Esophagus squamous epithelium (tissue), 5 donors: ENCODE measurements at regions not wholly inside any gene's neighbourhood (a gene's known extent, or its start where the extent isn't known, plus 50 kb on each side); places are given as distances from the start of the nearest gene placed in this dataset.

ENCODE experiments used
- DNase-seq: peaks from one replicate; lab custom pipeline; 2025; lab: John Stamatoyannopoulos, UW
- H3K27ac ChIP-seq, 4 donors: fragments of 200-600 bp; sonication (generic); one replicate each; pipeline ENCODE4 v1.5.1; 2016 to 2019; ENCODE audit warnings: mild to moderate bottlenecking in 1 of 4
- H3K27me3 ChIP-seq, 4 donors: fragments of 200-600 bp; sonication (generic); 1 replicate in 3 of 4; 2 replicates in 1 of 4; pipeline versions ENCODE4 v1.5.1 to v1.6.0; 2017 to 2021; ENCODE audit warnings: antibody characterized with exemption in 1 of 4
- H3K36me3 ChIP-seq, 3 donors: fragments of 200-600 bp; sonication (generic); one replicate each; pipeline ENCODE4 v1.5.1; 2016 to 2019
- H3K4me1 ChIP-seq, 3 donors: fragments of 200-600 bp; sonication (generic); one replicate each; pipeline ENCODE4 v1.5.1; 2017 to 2019
- H3K4me3 ChIP-seq, 4 donors: fragments of 200-600 bp; sonication (generic); 1 replicate in 3 of 4; 2 replicates in 1 of 4; pipeline ENCODE4 v1.5.1; 2016 to 2019; ENCODE audit warnings: mild to moderate bottlenecking in 2 of 4, moderate library complexity in 1 of 4
- H3K9me3 ChIP-seq, 3 donors: fragments of 200-600 bp; sonication (generic); one replicate each; pipeline ENCODE4 v1.5.1; 2016 to 2019
- POLR2A ChIP-seq, 4 donors: fragments of 450-650 bp; IDR thresholded peaks; one replicate each; pipeline ENCODE4 v1.6.1; 2017; ENCODE audit warnings: antibody characterized with exemption in 4 of 4, mild to moderate bottlenecking in 4 of 4, moderate library complexity in 3 of 4
- WGBS, 2 donors: methylation state at CpG; one replicate each; pipeline ENCODE4 v1.1.5; 2018; 5-methylcytosine and 5-hydroxymethylcytosine counted together
- intact Hi-C: fragments of 100-400 bp; cut with DNase I; formaldehyde crosslinking; loops from one replicate; pipeline ENCODE4 v1.15.0; 2022
- TF ChIP-seq, protein P1 (sequence below), 6 experiments: fragments of 450-650 bp in 4 of 6; fragments of 200-600 bp in 2 of 6; sonication (generic) in 2 of 6; IDR thresholded peaks; one replicate each; pipeline ENCODE4 v1.5.1; 2016 to 2019; ENCODE audit warnings: antibody characterized with exemption in 6 of 6, mild to moderate bottlenecking in 4 of 6, moderate library complexity in 4 of 6
- donor health status: DM: yes; HTN: yes; CAD: no.

DNA sequence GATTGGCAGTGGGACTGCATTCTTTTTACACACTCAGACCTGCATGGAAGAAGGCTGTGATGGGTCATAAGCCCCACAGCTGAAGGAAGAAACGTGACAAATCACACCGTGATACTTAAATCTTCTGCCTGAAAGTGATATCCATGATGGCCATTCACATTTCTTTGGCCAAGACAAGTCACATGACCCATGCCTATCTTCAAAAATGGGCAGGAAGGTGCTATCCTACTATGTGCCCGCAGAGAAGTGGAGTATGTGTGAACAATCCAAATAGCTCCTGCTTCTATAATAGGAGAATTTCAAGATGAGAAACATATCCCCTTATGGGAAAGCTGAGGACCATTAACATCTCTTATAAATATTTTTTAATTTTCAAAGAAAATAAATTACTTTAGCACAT lies 56.6 kb upstream of the TEAD1 start:
- Histone ChIP-seq H3K9me3 (no peaks in the 10 kb centered on the region), H3K4me3 (no peak overlapping the region), H3K4me1 (no peaks in the 10 kb centered on the region), H3K27me3 (no peaks in the 10 kb centered on the region), H3K27ac (no peak overlapping the region), H3K36me3 (no peaks in the 10 kb centered on the region)
- TF ChIP-seq, protein P1, sequence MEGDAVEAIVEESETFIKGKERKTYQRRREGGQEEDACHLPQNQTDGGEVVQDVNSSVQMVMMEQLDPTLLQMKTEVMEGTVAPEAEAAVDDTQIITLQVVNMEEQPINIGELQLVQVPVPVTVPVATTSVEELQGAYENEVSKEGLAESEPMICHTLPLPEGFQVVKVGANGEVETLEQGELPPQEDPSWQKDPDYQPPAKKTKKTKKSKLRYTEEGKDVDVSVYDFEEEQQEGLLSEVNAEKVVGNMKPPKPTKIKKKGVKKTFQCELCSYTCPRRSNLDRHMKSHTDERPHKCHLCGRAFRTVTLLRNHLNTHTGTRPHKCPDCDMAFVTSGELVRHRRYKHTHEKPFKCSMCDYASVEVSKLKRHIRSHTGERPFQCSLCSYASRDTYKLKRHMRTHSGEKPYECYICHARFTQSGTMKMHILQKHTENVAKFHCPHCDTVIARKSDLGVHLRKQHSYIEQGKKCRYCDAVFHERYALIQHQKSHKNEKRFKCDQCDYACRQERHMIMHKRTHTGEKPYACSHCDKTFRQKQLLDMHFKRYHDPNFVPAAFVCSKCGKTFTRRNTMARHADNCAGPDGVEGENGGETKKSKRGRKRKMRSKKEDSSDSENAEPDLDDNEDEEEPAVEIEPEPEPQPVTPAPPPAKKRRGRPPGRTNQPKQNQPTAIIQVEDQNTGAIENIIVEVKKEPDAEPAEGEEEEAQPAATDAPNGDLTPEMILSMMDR (IDR thresholded peaks at IDR 0.05) = no peak
- no peak for TF ChIP-seq POLR2A (IDR thresholded peaks at IDR 0.05)
- DNase-seq = no peak
- WGBS, 2 donors = 84 to 91% methylated on average over 3 of the region's 3 CpGs
- intact Hi-C loops = no loop called here

DNA sequence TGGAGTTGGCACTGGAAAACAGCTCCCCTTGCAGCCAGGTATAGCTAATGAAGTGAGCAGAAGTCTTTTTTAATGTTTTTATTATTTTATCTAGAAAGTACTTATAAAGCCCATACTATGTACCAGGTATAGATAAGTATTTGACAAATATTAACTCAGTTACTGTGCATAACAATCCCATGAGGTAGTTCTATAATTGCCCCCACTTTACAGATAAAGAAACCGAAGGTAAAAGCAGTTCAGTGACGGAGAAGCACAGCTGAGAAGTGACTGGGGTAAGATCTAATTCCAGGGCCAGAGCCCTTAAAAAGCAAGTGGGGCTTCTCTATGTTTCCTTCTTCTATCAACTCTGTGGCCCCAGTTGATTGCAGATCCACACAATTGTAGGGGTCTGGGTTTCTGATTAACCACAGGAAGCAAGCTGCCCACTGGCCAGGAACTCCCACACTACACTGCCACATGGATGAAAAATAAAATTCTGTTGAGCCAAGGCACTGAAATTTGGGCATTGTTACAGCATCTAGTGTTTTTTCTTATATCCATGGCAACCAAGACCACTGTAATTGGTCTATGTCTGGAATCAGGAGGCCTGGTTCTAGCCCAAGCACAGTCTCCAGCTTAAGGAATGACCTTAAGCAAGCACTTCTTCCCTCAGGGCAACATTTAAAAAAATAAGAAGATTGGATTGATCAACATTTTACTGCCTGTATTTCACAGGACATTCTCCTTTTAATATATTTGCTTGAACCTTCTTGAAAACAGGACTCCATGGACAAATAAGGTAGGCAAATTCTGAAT lies 55.3 kb upstream of the TEAD1 start:
- Histone ChIP-seq H3K27me3 (no peaks in the 10 kb centered on the region), H3K27ac (no peak overlapping the region), H3K36me3 (no peaks in the 10 kb centered on the region), H3K9me3 (peaks cover 0 to 9% (median 7%) of the 10 kb centered on the region in 3 donors), H3K4me3 (no peak overlapping the region), H3K4me1 (no peaks in the 10 kb centered on the region)
- TF ChIP-seq POLR2A (IDR thresholded peaks at IDR 0.05) = no peak
- TF ChIP-seq, protein P1 (IDR thresholded peaks at IDR 0.05) = no peak
- WGBS, 2 donors = 92 to 94% methylated on average over 2 of the region's 2 CpGs
- intact Hi-C loops = no loop called here
- DNase-seq = no peak

DNA sequence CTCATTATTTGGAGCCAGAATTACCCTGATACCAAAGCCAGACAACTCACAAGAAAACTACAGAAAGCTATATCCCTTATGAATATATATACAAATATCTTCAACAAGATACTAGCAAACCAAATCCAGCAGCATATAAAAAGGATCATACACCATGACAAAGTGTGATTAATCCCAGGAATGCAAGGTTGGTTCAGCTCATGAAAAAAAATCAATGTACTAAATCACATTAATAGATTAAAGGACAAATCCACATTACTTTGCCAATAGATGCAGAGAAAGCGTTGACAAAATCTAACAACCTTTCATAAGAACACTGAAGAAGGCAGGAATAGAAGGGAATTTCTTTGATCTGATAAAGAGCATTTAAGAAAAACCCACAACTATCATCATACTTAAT lies 50.4 kb upstream of the TEAD1 start:
- intact Hi-C loops = no loop called here
- no peaks in the 10 kb centered on the region for H3K27me3 ChIP-seq
- peaks cover 0 to 12% (median 7%) of the 10 kb centered on the region in 3 donors for H3K9me3 ChIP-seq
- DNase-seq = no peak
- no peaks in the 10 kb centered on the region for H3K4me1 ChIP-seq
- no peaks in the 10 kb centered on the region for H3K36me3 ChIP-seq
- 0 to 47% methylated on average over 1 of the region's 1 CpG for WGBS, 2 donors
- TF ChIP-seq, protein P1 (IDR thresholded peaks at IDR 0.05) = no peak
- no peak for TF ChIP-seq POLR2A (IDR thresholded peaks at IDR 0.05)
- no peak overlapping the region for H3K4me3 ChIP-seq
- H3K27ac ChIP-seq = no peak overlapping the region
